ENCODE measurements at regions not wholly inside any gene's neighbourhood (a gene's known extent, or its start where the extent isn't known, plus 50 kb on each side); places are given as distances from the start of the nearest gene placed in this dataset.

DNA sequence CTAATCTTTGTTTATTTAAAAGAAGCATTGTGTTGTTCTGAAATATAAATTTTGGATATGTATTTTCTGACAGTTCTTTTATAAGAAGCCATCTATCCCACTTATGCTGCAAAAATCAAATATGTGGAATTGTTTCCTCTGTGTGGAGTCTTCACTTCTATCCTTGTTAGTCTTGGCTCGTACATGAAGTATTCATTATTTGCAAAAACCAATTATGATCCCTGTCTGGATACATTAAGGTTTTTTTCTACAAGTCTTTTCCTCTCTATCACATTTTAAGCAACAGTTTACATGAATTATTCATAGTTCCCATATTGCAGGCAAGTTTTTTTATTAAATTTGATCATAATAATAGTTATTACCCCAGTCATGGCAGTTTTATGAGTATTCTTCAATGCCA lies 490.8 kb upstream of the GJE1 start:
- H3K4me3 ChIP-seq (ENCODE audit: low read depth, low read length), result no peak overlapping the region
- TF ChIP-seq, protein P1, sequence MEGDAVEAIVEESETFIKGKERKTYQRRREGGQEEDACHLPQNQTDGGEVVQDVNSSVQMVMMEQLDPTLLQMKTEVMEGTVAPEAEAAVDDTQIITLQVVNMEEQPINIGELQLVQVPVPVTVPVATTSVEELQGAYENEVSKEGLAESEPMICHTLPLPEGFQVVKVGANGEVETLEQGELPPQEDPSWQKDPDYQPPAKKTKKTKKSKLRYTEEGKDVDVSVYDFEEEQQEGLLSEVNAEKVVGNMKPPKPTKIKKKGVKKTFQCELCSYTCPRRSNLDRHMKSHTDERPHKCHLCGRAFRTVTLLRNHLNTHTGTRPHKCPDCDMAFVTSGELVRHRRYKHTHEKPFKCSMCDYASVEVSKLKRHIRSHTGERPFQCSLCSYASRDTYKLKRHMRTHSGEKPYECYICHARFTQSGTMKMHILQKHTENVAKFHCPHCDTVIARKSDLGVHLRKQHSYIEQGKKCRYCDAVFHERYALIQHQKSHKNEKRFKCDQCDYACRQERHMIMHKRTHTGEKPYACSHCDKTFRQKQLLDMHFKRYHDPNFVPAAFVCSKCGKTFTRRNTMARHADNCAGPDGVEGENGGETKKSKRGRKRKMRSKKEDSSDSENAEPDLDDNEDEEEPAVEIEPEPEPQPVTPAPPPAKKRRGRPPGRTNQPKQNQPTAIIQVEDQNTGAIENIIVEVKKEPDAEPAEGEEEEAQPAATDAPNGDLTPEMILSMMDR (IDR thresholded peaks at IDR 0.05; ENCODE audit: insufficient read depth, low read depth, low read length, missing control alignments), result no peak
- no peak for DNase-seq (ENCODE audit: low read depth)

DNA sequence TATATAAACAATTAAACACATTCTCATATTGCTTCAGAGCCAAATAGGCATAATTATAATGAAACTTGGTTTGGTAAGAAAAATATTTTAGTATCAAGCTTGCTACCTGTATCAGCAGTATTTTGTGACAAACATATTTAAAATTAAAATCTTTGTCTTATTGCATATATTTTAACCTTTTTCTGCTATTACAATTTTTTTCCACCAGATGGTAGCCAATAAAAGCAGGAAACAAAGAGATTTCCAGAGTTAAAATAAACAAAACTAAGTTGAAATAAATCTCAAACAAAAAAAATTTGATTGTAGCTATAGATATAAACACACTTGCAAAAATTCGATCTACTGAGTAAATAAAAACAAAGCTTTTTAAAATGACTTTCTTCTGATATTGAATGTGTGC lies 491.3 kb upstream of the GJE1 start:
- TF ChIP-seq, protein P1 (IDR thresholded peaks at IDR 0.05; ENCODE audit: insufficient read depth, low read depth, low read length, missing control alignments), result no peak
- H3K4me3 ChIP-seq (ENCODE audit: low read depth, low read length), result no peak overlapping the region
- no peak for DNase-seq (ENCODE audit: low read depth)

DNA sequence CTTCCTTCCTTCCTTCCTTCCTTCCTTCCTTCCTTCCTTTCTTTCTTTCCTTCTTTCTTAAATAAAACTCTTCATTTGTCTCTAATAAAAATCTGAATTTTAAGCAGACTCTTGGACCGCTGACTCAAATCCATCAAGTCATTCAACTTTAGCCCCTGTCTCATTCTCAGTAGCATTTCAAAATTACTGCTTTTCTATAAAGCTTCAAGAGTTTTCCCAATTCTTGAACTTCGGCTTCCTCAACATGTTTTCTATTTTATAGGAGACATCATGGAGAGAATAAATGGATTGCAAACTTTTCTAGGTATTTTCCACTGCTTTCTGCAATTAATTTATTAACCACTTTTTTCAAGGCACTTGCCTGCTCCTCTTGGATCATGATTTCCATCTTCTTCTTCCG lies 497.1 kb upstream of the GJE1 start:
- TF ChIP-seq, protein P1 (IDR thresholded peaks at IDR 0.05; ENCODE audit: insufficient read depth, low read depth, low read length, missing control alignments), result no peak
- no peak for DNase-seq (ENCODE audit: low read depth)
- no peak overlapping the region for H3K4me3 ChIP-seq (ENCODE audit: low read depth, low read length)

DNA sequence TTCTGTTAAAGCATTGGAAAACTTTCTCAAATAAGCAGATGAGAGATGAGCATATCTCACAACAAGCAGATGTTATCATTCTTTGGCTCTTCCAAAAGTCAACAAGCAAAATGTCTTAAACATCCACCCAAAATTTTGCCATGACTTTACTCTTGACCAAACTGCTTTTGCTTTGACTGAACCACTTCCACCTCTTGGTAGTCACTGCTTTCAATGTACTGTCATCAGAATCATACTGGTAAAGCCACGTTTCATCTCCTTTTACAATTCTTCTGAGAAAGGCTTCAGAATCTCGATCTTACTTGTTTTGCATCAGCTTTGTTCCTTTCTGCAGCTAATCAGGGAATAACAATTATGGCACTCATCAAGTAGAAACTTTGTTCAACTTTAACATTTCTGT lies 498.5 kb upstream of the GJE1 start:
- no peak overlapping the region for H3K4me3 ChIP-seq (ENCODE audit: low read depth, low read length)
- TF ChIP-seq, protein P1 (IDR thresholded peaks at IDR 0.05; ENCODE audit: insufficient read depth, low read depth, low read length, missing control alignments), result no peak
- no peak for DNase-seq (ENCODE audit: low read depth)

DNA sequence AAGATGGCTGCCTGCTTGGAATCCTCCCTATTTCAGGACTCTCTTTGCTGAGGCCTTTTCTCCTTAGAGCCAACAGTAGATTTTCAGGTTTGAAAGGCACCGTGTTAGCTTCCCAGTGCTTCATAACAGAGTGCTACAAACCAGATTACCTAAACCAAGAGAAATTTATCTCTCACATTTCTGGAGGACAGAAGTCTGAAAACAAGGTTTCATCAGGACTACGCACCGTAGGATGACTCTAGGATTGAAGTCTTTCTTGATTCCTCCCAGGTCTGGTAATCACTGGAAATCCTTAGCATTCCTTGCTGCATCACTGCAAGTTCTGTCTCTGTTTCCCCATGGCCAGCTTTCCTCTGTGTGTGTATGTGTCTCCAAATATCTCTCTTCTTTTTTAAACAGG lies 508.4 kb upstream of the GJE1 start:
- DNase-seq (ENCODE audit: low read depth), result no peak
- no peak overlapping the region for H3K4me3 ChIP-seq (ENCODE audit: low read depth, low read length)
- TF ChIP-seq, protein P1 (IDR thresholded peaks at IDR 0.05; ENCODE audit: insufficient read depth, low read depth, low read length, missing control alignments), result no peak

DNA sequence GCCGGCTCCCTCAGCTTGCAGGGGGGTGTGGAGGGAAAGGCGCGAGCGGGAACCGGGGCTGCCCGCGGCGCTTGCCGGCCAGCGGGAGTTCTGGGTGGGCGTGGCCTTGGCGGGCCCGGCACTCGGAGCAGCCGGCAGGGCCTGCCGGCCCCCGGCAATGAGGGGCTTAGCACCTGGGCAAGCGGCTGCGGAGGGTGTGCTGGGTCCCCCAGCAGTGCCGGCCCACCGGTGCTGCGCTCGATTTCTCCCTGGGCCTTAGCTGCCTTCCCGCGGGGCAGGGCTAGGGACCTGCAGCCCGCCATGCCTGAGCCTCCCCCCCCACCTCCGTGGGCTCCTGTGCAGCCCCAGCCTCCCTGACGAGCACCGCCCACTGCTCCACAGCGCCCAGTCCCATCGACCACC lies 514.5 kb upstream of the GJE1 start:
- H3K4me3 ChIP-seq (ENCODE audit: low read depth, low read length), result no peak overlapping the region
- TF ChIP-seq, protein P1 (IDR thresholded peaks at IDR 0.05; ENCODE audit: insufficient read depth, low read depth, low read length, missing control alignments), result no peak
- DNase-seq (ENCODE audit: low read depth), result no peak

DNA sequence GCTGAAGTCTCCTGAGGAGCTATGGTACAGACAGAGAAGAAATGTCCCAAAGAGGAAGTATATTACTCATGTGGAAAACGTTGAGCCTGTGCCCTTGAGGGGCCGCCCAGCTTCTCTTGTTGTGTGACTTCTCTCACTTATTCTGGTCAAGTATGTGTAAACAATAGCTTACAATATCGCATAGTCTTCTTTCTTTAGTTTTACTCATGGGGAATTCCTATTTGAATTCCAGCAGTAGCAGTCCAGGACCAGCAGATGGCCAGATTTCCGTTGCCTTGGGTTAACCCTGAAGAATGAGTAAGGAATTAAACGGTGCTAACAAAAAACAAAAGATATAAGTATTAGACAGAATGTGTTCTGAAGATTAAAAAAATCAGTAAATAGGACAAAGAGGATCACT lies 522.0 kb upstream of the GJE1 start:
- DNase-seq (ENCODE audit: low read depth), result no peak
- no peak overlapping the region for H3K4me3 ChIP-seq (ENCODE audit: low read depth, low read length)
- TF ChIP-seq, protein P1 (IDR thresholded peaks at IDR 0.05; ENCODE audit: insufficient read depth, low read depth, low read length, missing control alignments), result no peak

Measured in GM12865 (cell line).